ENCODE measurements at regions not wholly inside any gene's neighbourhood (a gene's known extent, or its start where the extent isn't known, plus 50 kb on each side); places are given as distances from the start of the nearest gene placed in this dataset.

GRCh38 chr12:75666939-75667334 is 155.5 kb upstream of the KRR1 start:
- no peak for DNase-seq (ENCODE audit: low spot score)

- DNase-seq (ENCODE audit: low spot score) = peak; percentile 46
These were observed 154.9 kb upstream of the KRR1 start for GRCh38 chr12:75666126-75666938.

- DNase-seq (ENCODE audit: low spot score) = no peak
These were observed 153.8 kb upstream of the KRR1 start for GRCh38 chr12:75665216-75665615.

- no peak for DNase-seq (ENCODE audit: low spot score)
These were observed 151.2 kb upstream of the KRR1 start for GRCh38 chr12:75662511-75663159.

- no peak for DNase-seq (ENCODE audit: low spot score)
These were observed 150.5 kb upstream of the KRR1 start for GRCh38 chr12:75661908-75662307.

GRCh38 chr12:75660805-75661404 is 149.5 kb upstream of the KRR1 start:
- peak; percentile 95 for DNase-seq (ENCODE audit: low spot score)

- DNase-seq (ENCODE audit: low spot score) = peak; percentile 99
These were observed 148.7 kb upstream of the KRR1 start for GRCh38 chr12:75660107-75660530.

GRCh38 chr12:75658901-75659823 is 147.8 kb upstream of the KRR1 start:
- peak; percentile 86 for DNase-seq (ENCODE audit: low spot score)

GRCh38 chr12:75658286-75658685 is 146.9 kb upstream of the KRR1 start:
- peak; percentile 22 for DNase-seq (ENCODE audit: low spot score)

- peak; percentile 7 for DNase-seq (ENCODE audit: low spot score)
These were observed 146.4 kb upstream of the KRR1 start for GRCh38 chr12:75657831-75658230.

- peak; percentile 54 for DNase-seq (ENCODE audit: low spot score)
These were observed 145.9 kb upstream of the KRR1 start for GRCh38 chr12:75657354-75657753.

- DNase-seq (ENCODE audit: low spot score) = peak; percentile 98
These were observed 145.2 kb upstream of the KRR1 start for GRCh38 chr12:75656648-75657047.

- DNase-seq (ENCODE audit: low spot score) = no peak
These were observed 144.8 kb upstream of the KRR1 start for GRCh38 chr12:75656210-75656609.

GRCh38 chr12:75655315-75655806 is 144.0 kb upstream of the KRR1 start:
- no peak for DNase-seq (ENCODE audit: low spot score)

GRCh38 chr12:75651342-75651695 is 139.9 kb upstream of the KRR1 start:
- no peak for DNase-seq (ENCODE audit: low spot score)

- peak; percentile 40 for DNase-seq (ENCODE audit: low spot score)
These were observed 139.4 kb upstream of the KRR1 start for GRCh38 chr12:75650595-75651341.

- no peak for DNase-seq (ENCODE audit: low spot score)
These were observed 138.7 kb upstream of the KRR1 start for GRCh38 chr12:75650100-75650499.

GRCh38 chr12:75648856-75649255 is 137.4 kb upstream of the KRR1 start:
- DNase-seq (ENCODE audit: low spot score) = no peak

- DNase-seq (ENCODE audit: low spot score) = no peak
These were observed 135.2 kb upstream of the KRR1 start for GRCh38 chr12:75646329-75647210.

GRCh38 chr12:75644472-75645072 is 133.2 kb upstream of the KRR1 start:
- DNase-seq (ENCODE audit: low spot score) = no peak

Data from kidney tubule cell (primary cell).